NCI-H345 (cell line): ENCODE measurements at regions not wholly inside any gene's neighbourhood (a gene's known extent, or its start where the extent isn't known, plus 50 kb on each side); places are given as distances from the start of the nearest gene placed in this dataset.

ENCODE experiments used
- DNase-seq: peaks from one replicate; lab custom pipeline; 2025; lab: John Stamatoyannopoulos, UW

- DNase-seq, result no peak
Observed at GRCh38 chr1:116454940-116455339, 81.9 kb downstream of the ATP1A1 start.

DNA sequence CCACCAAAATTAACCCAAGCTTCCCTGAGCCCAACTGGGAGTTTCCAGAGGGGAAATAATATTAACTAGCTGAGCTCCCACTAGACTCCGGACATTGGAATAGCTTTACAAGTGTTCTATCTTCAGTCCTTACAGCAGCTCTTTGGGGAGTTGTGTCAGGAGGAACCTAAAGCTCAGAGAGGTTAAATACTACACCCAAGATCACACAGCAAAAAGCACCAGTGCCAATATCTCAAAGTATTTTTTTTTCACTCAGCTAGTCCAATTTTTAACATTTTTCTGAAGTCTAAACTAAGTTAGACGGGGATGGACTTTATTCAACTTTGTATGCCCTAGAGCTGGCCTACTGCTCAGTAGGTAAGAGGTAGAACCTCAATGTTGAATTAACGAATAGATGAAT, 82.5 kb downstream of the ATP1A1 start:
- no peak for DNase-seq

DNA sequence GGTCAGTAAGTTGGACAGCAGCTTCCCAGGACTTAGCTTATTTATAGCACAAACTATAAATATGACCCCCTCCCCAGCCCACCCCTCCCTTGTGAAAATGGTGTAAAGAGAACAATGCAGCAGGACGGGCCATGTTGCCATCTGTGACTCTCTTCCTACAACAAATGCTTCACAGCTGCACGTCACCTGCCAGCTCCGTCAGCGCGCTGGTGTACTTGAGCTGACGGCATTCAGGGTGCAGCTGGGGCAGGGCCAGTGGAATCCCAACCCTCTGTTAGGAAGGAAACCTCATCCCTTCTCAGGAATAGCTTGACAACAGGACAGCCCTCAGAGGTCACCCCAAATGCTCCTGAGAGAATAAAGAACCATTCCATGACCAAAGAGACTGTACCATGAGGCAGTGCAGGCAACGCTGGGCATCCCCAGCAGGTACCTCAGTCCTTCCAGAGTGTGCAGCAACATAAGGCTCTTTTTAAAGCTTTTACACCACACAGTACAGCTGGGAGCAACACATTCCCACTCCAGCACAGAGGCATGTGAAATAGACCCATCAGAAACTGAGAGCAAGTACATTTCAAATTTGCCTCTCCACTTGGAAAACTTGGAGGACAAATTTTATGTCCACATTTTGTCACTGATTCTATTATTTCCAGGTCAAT, 85.0 kb downstream of the ATP1A1 start:
- DNase-seq, result peak; percentile 56

DNA sequence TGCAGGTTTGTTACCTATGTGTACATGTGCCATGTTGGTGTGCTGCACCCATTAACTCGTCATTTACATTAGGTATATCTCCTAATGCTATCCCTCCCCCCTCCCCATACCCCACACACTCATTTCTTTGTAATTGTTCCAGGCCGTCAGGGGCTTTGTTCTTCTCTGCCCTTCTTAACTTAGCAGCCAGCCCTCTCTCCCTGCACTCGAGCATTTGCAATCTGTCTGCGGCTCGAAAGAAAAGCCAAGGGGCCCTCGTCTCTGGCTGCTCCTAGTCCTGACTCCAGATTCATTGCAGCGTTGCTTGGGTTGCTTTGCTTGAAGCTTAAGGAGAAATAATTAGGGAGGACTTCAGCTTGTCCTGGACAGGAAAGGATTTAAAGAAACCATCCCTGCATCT, 85.7 kb downstream of the ATP1A1 start:
- no peak for DNase-seq

DNA sequence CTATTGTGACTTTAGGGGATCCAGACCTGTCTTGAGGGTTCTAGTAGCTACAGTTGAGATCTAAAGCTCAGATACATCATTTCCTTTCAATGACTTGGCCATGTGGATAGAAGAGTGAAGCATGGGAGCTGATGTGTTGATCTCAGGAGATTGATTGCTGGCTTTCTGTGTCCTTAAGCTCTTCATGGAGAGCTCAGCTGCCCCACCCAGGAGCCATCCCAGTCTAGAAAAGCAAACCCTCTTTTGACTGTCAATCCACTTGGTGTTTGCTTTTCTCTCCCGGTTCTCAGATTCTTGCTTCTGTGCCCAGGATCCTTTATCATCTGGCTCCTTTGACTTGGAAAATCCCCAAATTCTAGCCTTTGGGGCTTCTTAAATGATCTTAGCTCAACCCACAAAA, 87.2 kb downstream of the ATP1A1 start:
- peak; percentile 10 for DNase-seq

- DNase-seq, result no peak
Observed at GRCh38 chr1:116460783-116461376, 87.8 kb downstream of the ATP1A1 start.

GRCh38 chr1:116461723-116462122, 88.7 kb downstream of the ATP1A1 start:
- DNase-seq, result no peak

GRCh38 chr1:116462722-116463121, 89.7 kb downstream of the ATP1A1 start:
- no peak for DNase-seq

GRCh38 chr1:116463730-116464129, 90.7 kb downstream of the ATP1A1 start:
- DNase-seq, result no peak
